GM23338 (cell line): ENCODE measurements at regions not wholly inside any gene's neighbourhood (a gene's known extent, or its start where the extent isn't known, plus 50 kb on each side); places are given as distances from the start of the nearest gene placed in this dataset.

Experiments
- ATAC-seq: fragments of 200-7000 bp; cut with Tn5 transposase; 3 replicates; pipeline ENCODE4 v1.9.1; 2020
- DNase-seq: peaks from one replicate; pipeline ENCODE4 v3.0.0-alpha.2; 2015; ENCODE audit warnings: low spot score
- H2AFZ ChIP-seq: fragments of 200-600 bp; sonication (generic); 2 replicates; pipeline ENCODE4 v1.8.0; 2016; ENCODE audit warnings: antibody characterized with exemption, mild to moderate bottlenecking, moderate library complexity
- H3F3A ChIP-seq: fragments of 200-600 bp; sonication (generic); replicated peaks from 2 replicates; pipeline ENCODE4 v1.8.0; 2017; ENCODE audit warnings: antibody characterized with exemption, mixed run types, low read depth
- H3K27ac ChIP-seq: fragments of 200-600 bp; sonication (generic); 2 replicates; pipeline ENCODE4 v1.6.1; 2016; ENCODE audit warnings: low read depth
- H3K27me3 ChIP-seq: fragments of 200-600 bp; sonication (generic); 2 replicates; pipeline ENCODE4 v1.8.0; 2016; ENCODE audit warnings: mild to moderate bottlenecking, mixed run types, moderate library complexity; ENCODE audit not compliant: insufficient read depth
- H3K36me3 ChIP-seq: fragments of 200-600 bp; sonication (generic); 2 replicates; pipeline ENCODE4 v1.8.0; 2016; ENCODE audit warnings: mild to moderate bottlenecking; ENCODE audit not compliant: insufficient read depth
- H3K4me1 ChIP-seq: fragments of 200-600 bp; sonication (generic); 2 replicates; pipeline ENCODE4 v1.8.0; 2016; ENCODE audit warnings: mild to moderate bottlenecking, moderate library complexity; ENCODE audit not compliant: insufficient read depth
- H3K4me2 ChIP-seq: fragments of 200-600 bp; sonication (generic); 2 replicates; pipeline ENCODE4 v1.7.1; 2017; ENCODE audit warnings: mixed run types
- H3K4me3 ChIP-seq: fragments of 200-600 bp; sonication (generic); 2 replicates; pipeline ENCODE4 v1.6.1; 2016; ENCODE audit warnings: mixed run types
- H3K79me2 ChIP-seq: fragments of 200-600 bp; sonication (generic); replicated peaks from 2 replicates; pipeline ENCODE4 v1.8.0; 2017; ENCODE audit warnings: mild to moderate bottlenecking; ENCODE audit not compliant: insufficient read depth
- H3K9me2 ChIP-seq: fragments of 200-600 bp; sonication (generic); 2 replicates; pipeline ENCODE4 v1.8.0; 2017; ENCODE audit not compliant: insufficient read depth
- H4K20me1 ChIP-seq: fragments of 200-600 bp; sonication (generic); replicated peaks from 2 replicates; pipeline ENCODE4 v1.8.0; 2017; ENCODE audit warnings: mild to moderate bottlenecking; ENCODE audit not compliant: insufficient read depth
- H3K27ac Mint-ChIP-seq: 2 replicates; pipeline ENCODE4 v1.8.0; 2020; ENCODE audit warnings: inconsistent platforms, mild to moderate bottlenecking, moderate library complexity, mixed read lengths
- H3K27me3 Mint-ChIP-seq: 3 replicates; pipeline ENCODE4 v1.8.0; 2022; ENCODE audit warnings: low read depth, mild to moderate bottlenecking, moderate library complexity, mixed read lengths, inconsistent platforms; ENCODE audit not compliant: insufficient read depth, poor library complexity
- H3K36me3 Mint-ChIP-seq: 3 replicates; pipeline ENCODE4 v1.8.0; 2021; ENCODE audit warnings: low read depth, mild to moderate bottlenecking, inconsistent platforms, moderate library complexity, mixed read lengths
- H3K4me1 Mint-ChIP-seq: 3 replicates; pipeline ENCODE4 v1.8.0; 2020; ENCODE audit warnings: mild to moderate bottlenecking, inconsistent platforms, mixed read lengths
- H3K4me3 Mint-ChIP-seq: 3 replicates; pipeline ENCODE4 v1.8.0; 2021; ENCODE audit warnings: moderate library complexity, mild to moderate bottlenecking, inconsistent platforms, mixed read lengths
- H3K9me3 Mint-ChIP-seq: 3 replicates; pipeline ENCODE4 v1.8.0; 2020; ENCODE audit warnings: moderate library complexity, mild to moderate bottlenecking, inconsistent platforms, mixed read lengths
- CREB1 ChIP-seq: fragments of 250-450 bp; sonication (Bioruptor Pico); IDR thresholded peaks from 2 replicates; pipeline ENCODE4 v1.5.0; 2020; ENCODE audit warnings: low read depth, mild to moderate bottlenecking, moderate library complexity
- EZH2 ChIP-seq: fragments of 200-600 bp; sonication (generic); IDR thresholded peaks from one replicate; pipeline ENCODE4 v1.8.0; 2017; ENCODE audit warnings: antibody characterized with exemption, mild to moderate bottlenecking, low read depth; ENCODE audit not compliant: unreplicated experiment
- EZH2phosphoT487 ChIP-seq: fragments of 200-600 bp; sonication (generic); IDR thresholded peaks from one replicate; pipeline ENCODE4 v1.8.1; 2018; ENCODE audit warnings: antibody characterized with exemption; ENCODE audit not compliant: unreplicated experiment
- JUNB ChIP-seq: IDR thresholded peaks from one replicate; pipeline ENCODE4 v1.6.1; 2016; ENCODE audit warnings: antibody characterized with exemption; ENCODE audit not compliant: unreplicated experiment
- NANOG ChIP-seq: IDR thresholded peaks from 2 replicates; pipeline ENCODE4 v1.6.1; 2016; ENCODE audit warnings: antibody characterized with exemption, borderline replicate concordance
- POLR2AphosphoS5 ChIP-seq: IDR thresholded peaks from 2 replicates; pipeline ENCODE4 v1.6.1; 2016; ENCODE audit warnings: antibody characterized with exemption, low read depth
- STAT1 ChIP-seq: IDR thresholded peaks from one replicate; pipeline ENCODE4 v1.6.1; 2016; ENCODE audit warnings: antibody characterized with exemption; ENCODE audit not compliant: unreplicated experiment
- ZNF114 ChIP-seq: fragments of 250-450 bp; sonication (Bioruptor Pico); IDR thresholded peaks from 2 replicates; pipeline ENCODE4 v1.5.0; 2020; ENCODE audit warnings: mild to moderate bottlenecking, moderate library complexity
- ZNF331 ChIP-seq: fragments of 250-450 bp; sonication (Bioruptor Pico); IDR thresholded peaks from 2 replicates; pipeline ENCODE4 v1.5.0; 2020; ENCODE audit warnings: low read depth, mild to moderate bottlenecking, moderate library complexity
- TF ChIP-seq, protein P1 (sequence below): fragments of 250-450 bp; sonication (Bioruptor Pico); IDR thresholded peaks from 2 replicates; pipeline ENCODE4 v1.5.0; 2020; ENCODE audit warnings: mild to moderate bottlenecking, moderate library complexity
- TF ChIP-seq, protein P2 (sequence below): IDR thresholded peaks from 2 replicates; pipeline ENCODE4 v1.6.1; 2016; ENCODE audit warnings: antibody characterized with exemption
- TF ChIP-seq, protein P3 (sequence below), 2 experiments: fragments of 200-600 bp in 1 of 2; sonication (generic) in 1 of 2; conservative IDR thresholded peaks; 2 replicates each; pipeline versions ENCODE4 v1.5.1 to v1.6.1; 2016 to 2017; ENCODE audit warnings: antibody characterized with exemption in 2 of 2, low read depth in 2 of 2, mild to moderate bottlenecking in 2 of 2, moderate library complexity in 1 of 2
- TF ChIP-seq, protein P4 (sequence below): IDR thresholded peaks from one replicate; pipeline ENCODE4 v1.6.1; 2018; ENCODE audit warnings: antibody characterized with exemption; ENCODE audit not compliant: unreplicated experiment

DNA sequence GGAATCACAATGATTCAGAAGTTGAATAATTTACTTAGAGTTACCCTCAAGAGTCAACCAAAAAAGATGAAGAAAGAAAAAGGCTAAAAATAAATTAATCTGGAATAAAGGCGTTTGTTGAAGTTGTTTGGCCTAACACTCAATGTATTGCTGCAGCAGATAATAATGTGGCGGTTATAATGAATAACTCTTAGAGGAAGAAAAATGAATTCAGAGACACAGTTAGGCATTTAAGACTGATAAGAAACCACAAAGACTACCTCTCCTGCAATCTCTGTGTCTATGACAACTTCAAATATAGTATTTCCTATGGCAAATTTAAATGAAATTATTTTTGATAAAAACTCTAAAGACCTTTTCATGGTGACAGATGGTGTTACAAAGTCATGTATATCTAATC is 1369.1 kb upstream of the AGA start:
- Histone ChIP-seq H3K9me2 (no peaks in the 10 kb centered on the region), H3F3A (no peaks in the 10 kb centered on the region), H3K79me2 (no peaks in the 10 kb centered on the region), H3K4me2 (no peak overlapping the region), H3K4me1 (no peaks in the 10 kb centered on the region), H3K36me3 (no peaks in the 10 kb centered on the region), H3K4me3 (no peak overlapping the region), H2AFZ (no peak overlapping the region), H3K27ac (no peak overlapping the region), H4K20me1 (no peaks in the 10 kb centered on the region), H3K27me3 (no peaks in the 10 kb centered on the region)
- Mint-ChIP-seq H3K4me3 (no peak overlapping the region), H3K9me3 (no peaks in the 10 kb centered on the region; the same call in 1 of the 3 replicates), H3K27ac (no peak overlapping the region), H3K4me1 (no peaks in the 10 kb centered on the region), H3K27me3 (peaks cover 4% of the 10 kb centered on the region), H3K36me3 (no peaks in the 10 kb centered on the region)
- DNase-seq (no peak), ATAC-seq (no peak)
- no peak for TF ChIP-seq NANOG
- TF ChIP-seq, protein P1, sequence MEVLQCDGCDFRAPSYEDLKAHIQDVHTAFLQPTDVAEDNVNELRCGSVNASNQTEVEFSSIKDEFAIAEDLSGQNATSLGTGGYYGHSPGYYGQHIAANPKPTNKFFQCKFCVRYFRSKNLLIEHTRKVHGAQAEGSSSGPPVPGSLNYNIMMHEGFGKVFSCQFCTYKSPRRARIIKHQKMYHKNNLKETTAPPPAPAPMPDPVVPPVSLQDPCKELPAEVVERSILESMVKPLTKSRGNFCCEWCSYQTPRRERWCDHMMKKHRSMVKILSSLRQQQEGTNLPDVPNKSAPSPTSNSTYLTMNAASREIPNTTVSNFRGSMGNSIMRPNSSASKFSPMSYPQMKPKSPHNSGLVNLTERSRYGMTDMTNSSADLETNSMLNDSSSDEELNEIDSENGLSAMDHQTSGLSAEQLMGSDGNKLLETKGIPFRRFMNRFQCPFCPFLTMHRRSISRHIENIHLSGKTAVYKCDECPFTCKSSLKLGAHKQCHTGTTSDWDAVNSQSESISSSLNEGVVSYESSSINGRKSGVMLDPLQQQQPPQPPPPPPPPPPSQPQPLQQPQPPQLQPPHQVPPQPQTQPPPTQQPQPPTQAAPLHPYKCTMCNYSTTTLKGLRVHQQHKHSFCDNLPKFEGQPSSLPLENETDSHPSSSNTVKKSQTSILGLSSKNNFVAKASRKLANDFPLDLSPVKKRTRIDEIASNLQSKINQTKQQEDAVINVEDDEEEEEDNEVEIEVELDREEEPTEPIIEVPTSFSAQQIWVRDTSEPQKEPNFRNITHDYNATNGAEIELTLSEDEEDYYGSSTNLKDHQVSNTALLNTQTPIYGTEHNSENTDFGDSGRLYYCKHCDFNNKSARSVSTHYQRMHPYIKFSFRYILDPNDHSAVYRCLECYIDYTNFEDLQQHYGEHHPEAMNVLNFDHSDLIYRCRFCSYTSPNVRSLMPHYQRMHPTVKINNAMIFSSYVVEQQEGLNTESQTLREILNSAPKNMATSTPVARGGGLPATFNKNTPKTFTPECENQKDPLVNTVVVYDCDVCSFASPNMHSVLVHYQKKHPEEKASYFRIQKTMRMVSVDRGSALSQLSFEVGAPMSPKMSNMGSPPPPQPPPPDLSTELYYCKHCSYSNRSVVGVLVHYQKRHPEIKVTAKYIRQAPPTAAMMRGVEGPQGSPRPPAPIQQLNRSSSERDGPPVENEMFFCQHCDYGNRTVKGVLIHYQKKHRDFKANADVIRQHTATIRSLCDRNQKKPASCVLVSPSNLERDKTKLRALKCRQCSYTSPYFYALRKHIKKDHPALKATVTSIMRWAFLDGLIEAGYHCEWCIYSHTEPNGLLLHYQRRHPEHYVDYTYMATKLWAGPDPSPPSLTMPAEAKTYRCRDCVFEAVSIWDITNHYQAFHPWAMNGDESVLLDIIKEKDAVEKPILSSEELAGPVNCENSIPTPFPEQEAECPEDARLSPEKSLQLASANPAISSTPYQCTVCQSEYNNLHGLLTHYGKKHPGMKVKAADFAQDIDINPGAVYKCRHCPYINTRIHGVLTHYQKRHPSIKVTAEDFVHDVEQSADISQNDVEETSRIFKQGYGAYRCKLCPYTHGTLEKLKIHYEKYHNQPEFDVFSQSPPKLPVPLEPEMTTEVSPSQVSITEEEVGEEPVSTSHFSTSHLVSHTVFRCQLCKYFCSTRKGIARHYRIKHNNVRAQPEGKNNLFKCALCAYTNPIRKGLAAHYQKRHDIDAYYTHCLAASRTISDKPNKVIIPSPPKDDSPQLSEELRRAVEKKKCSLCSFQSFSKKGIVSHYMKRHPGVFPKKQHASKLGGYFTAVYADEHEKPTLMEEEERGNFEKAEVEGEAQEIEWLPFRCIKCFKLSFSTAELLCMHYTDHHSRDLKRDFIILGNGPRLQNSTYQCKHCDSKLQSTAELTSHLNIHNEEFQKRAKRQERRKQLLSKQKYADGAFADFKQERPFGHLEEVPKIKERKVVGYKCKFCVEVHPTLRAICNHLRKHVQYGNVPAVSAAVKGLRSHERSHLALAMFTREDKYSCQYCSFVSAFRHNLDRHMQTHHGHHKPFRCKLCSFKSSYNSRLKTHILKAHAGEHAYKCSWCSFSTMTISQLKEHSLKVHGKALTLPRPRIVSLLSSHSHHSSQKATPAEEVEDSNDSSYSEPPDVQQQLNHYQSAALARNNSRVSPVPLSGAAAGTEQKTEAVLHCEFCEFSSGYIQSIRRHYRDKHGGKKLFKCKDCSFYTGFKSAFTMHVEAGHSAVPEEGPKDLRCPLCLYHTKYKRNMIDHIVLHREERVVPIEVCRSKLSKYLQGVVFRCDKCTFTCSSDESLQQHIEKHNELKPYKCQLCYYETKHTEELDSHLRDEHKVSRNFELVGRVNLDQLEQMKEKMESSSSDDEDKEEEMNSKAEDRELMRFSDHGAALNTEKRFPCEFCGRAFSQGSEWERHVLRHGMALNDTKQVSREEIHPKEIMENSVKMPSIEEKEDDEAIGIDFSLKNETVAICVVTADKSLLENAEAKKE (CRISPR knock-in tag) = no peak
- TF ChIP-seq ZNF331 (CRISPR knock-in tag) = no peak
- no peak for TF ChIP-seq JUNB
- no peak for TF ChIP-seq EZH2
- TF ChIP-seq, protein P2, sequence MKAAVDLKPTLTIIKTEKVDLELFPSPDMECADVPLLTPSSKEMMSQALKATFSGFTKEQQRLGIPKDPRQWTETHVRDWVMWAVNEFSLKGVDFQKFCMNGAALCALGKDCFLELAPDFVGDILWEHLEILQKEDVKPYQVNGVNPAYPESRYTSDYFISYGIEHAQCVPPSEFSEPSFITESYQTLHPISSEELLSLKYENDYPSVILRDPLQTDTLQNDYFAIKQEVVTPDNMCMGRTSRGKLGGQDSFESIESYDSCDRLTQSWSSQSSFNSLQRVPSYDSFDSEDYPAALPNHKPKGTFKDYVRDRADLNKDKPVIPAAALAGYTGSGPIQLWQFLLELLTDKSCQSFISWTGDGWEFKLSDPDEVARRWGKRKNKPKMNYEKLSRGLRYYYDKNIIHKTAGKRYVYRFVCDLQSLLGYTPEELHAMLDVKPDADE = no peak
- TF ChIP-seq, protein P3, sequence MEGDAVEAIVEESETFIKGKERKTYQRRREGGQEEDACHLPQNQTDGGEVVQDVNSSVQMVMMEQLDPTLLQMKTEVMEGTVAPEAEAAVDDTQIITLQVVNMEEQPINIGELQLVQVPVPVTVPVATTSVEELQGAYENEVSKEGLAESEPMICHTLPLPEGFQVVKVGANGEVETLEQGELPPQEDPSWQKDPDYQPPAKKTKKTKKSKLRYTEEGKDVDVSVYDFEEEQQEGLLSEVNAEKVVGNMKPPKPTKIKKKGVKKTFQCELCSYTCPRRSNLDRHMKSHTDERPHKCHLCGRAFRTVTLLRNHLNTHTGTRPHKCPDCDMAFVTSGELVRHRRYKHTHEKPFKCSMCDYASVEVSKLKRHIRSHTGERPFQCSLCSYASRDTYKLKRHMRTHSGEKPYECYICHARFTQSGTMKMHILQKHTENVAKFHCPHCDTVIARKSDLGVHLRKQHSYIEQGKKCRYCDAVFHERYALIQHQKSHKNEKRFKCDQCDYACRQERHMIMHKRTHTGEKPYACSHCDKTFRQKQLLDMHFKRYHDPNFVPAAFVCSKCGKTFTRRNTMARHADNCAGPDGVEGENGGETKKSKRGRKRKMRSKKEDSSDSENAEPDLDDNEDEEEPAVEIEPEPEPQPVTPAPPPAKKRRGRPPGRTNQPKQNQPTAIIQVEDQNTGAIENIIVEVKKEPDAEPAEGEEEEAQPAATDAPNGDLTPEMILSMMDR (conservative IDR thresholded peaks at IDR 0.05; ENCODE audit: low read depth in 2 of 2) = no peak
- no peak for TF ChIP-seq EZH2phosphoT487
- no peak for TF ChIP-seq CREB1 (CRISPR knock-in tag)
- TF ChIP-seq, protein P4, sequence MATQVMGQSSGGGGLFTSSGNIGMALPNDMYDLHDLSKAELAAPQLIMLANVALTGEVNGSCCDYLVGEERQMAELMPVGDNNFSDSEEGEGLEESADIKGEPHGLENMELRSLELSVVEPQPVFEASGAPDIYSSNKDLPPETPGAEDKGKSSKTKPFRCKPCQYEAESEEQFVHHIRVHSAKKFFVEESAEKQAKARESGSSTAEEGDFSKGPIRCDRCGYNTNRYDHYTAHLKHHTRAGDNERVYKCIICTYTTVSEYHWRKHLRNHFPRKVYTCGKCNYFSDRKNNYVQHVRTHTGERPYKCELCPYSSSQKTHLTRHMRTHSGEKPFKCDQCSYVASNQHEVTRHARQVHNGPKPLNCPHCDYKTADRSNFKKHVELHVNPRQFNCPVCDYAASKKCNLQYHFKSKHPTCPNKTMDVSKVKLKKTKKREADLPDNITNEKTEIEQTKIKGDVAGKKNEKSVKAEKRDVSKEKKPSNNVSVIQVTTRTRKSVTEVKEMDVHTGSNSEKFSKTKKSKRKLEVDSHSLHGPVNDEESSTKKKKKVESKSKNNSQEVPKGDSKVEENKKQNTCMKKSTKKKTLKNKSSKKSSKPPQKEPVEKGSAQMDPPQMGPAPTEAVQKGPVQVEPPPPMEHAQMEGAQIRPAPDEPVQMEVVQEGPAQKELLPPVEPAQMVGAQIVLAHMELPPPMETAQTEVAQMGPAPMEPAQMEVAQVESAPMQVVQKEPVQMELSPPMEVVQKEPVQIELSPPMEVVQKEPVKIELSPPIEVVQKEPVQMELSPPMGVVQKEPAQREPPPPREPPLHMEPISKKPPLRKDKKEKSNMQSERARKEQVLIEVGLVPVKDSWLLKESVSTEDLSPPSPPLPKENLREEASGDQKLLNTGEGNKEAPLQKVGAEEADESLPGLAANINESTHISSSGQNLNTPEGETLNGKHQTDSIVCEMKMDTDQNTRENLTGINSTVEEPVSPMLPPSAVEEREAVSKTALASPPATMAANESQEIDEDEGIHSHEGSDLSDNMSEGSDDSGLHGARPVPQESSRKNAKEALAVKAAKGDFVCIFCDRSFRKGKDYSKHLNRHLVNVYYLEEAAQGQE = no peak
- no peak for TF ChIP-seq STAT1
- no peak for TF ChIP-seq POLR2AphosphoS5
- TF ChIP-seq ZNF114 (CRISPR knock-in tag) = no peak
